Gastroesophageal sphincter (tissue), 4 donors: ENCODE measurements at regions not wholly inside any gene's neighbourhood (a gene's known extent, or its start where the extent isn't known, plus 50 kb on each side); places are given as distances from the start of the nearest gene placed in this dataset.

Experiments
- ATAC-seq: fragments of 150-250 bp; one replicate; pipeline ENCODE4 v1.9.1; 2016; ENCODE audit warnings: mild to moderate bottlenecking, moderate library complexity
- H3K27ac ChIP-seq, 4 donors: fragments of 200-600 bp; sonication (generic) in 3 of 4; 1 replicate in 3 of 4; 2 replicates in 1 of 4; pipeline ENCODE4 v1.5.1; 2016 to 2019
- H3K27me3 ChIP-seq: fragments of 200-600 bp; sonication (generic); one replicate; pipeline ENCODE4 v1.5.1; 2019
- H3K36me3 ChIP-seq, 2 donors: fragments of 200-600 bp; sonication (generic); one replicate each; pipeline ENCODE4 v1.5.1; 2019; ENCODE audit warnings: control low read depth in 1 of 2
- H3K4me1 ChIP-seq, 3 donors: fragments of 200-600 bp; sonication (generic); 1 replicate in 2 of 3; 2 replicates in 1 of 3; pipeline ENCODE4 v1.5.1; 2016 to 2019; ENCODE audit warnings: control low read depth in 2 of 3
- H3K4me3 ChIP-seq, 2 donors: fragments of 200-600 bp; sonication (generic); one replicate each; pipeline ENCODE4 v1.5.1; 2019; ENCODE audit warnings: mild to moderate bottlenecking in 1 of 2, moderate library complexity in 1 of 2
- H3K9me3 ChIP-seq, 3 donors: fragments of 200-600 bp; sonication (generic); one replicate each; pipeline ENCODE4 v1.5.1; 2017 to 2019; ENCODE audit warnings: control low read depth in 2 of 3
- EP300 ChIP-seq: sonication (generic); formaldehyde crosslinking; IDR thresholded peaks from one replicate; pipeline ENCODE4 v1.6.1; 2017; ENCODE audit warnings: antibody characterized with exemption, mild to moderate bottlenecking
- POLR2A ChIP-seq, 2 donors: fragments of 450-650 bp; IDR thresholded peaks; one replicate each; pipeline ENCODE4 v1.6.1; 2017; ENCODE audit warnings: antibody characterized with exemption in 2 of 2, mild to moderate bottlenecking in 2 of 2, moderate library complexity in 1 of 2
- POLR2AphosphoS5 ChIP-seq: sonication (generic); formaldehyde crosslinking; IDR thresholded peaks from one replicate; pipeline ENCODE4 v1.6.1; 2017; ENCODE audit warnings: antibody characterized with exemption
- WGBS, 2 donors: methylation state at CpG; one replicate each; pipeline ENCODE4 v1.1.5; 2018; ENCODE audit warnings: low coverage in 1 of 2; 5-methylcytosine and 5-hydroxymethylcytosine counted together
- TF ChIP-seq, protein P1 (sequence below), 4 experiments: fragments of 200-600 bp in 2 of 4; fragments of 450-650 bp in 2 of 4; sonication (generic) in 1 of 4; IDR thresholded peaks; one replicate each; pipeline ENCODE4 v1.5.1; 2017 to 2019; ENCODE audit warnings: antibody characterized with exemption in 4 of 4, mild to moderate bottlenecking in 2 of 4, moderate library complexity in 2 of 4

DNA sequence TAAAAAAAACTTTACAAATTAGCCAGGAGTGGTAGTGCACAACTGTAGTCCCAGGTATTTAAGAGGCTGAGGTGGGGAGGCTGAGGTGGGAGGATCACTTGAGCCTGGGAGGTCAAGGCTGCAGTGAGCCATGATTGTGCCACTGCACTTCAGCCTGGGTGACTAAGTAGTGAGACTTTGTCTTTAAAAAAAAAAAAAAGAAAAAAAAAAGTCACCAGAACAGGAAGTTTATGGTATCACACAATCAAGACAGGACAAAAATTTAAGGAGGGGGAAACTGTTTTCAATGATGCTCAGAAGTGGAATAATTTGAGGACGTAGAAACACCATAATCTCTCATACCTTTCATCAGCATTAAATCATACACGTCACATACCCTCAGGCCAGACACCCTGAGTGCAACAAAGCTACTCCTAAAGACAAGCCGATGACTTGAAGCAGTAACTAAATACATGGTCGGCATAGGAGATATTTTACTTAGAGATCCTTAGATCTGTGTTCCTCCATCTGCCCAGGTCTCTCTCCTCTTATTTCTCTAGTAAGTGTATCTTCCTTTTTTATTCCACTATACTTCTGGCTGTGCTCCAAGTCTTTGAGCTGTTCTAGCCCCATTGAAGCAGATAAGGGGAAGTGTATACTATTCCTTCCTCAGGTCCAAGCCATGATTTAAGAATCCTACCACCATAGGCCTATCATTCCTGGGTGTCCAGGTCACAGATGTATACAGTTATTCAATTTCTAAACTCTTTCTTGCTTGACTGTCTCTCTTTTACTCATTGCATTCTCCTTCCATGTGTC, 91.3 kb upstream of the APC start:
- Histone ChIP-seq H3K27ac (no peak overlapping the region), H3K4me1 (no peaks in the 10 kb centered on the region), H3K9me3 (no peaks in the 10 kb centered on the region), H3K4me3 (no peak overlapping the region), H3K27me3 (no peaks in the 10 kb centered on the region), H3K36me3 (no peaks in the 10 kb centered on the region)
- ATAC-seq: no peak
- WGBS, 2 donors: 81 to 89% methylated on average over 4 of the region's 4 CpGs
- no peak for TF ChIP-seq EP300
- TF ChIP-seq, protein P1, sequence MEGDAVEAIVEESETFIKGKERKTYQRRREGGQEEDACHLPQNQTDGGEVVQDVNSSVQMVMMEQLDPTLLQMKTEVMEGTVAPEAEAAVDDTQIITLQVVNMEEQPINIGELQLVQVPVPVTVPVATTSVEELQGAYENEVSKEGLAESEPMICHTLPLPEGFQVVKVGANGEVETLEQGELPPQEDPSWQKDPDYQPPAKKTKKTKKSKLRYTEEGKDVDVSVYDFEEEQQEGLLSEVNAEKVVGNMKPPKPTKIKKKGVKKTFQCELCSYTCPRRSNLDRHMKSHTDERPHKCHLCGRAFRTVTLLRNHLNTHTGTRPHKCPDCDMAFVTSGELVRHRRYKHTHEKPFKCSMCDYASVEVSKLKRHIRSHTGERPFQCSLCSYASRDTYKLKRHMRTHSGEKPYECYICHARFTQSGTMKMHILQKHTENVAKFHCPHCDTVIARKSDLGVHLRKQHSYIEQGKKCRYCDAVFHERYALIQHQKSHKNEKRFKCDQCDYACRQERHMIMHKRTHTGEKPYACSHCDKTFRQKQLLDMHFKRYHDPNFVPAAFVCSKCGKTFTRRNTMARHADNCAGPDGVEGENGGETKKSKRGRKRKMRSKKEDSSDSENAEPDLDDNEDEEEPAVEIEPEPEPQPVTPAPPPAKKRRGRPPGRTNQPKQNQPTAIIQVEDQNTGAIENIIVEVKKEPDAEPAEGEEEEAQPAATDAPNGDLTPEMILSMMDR (IDR thresholded peaks at IDR 0.05): no peak
- TF ChIP-seq POLR2AphosphoS5: no peak
- no peak for TF ChIP-seq POLR2A (IDR thresholded peaks at IDR 0.05)

DNA sequence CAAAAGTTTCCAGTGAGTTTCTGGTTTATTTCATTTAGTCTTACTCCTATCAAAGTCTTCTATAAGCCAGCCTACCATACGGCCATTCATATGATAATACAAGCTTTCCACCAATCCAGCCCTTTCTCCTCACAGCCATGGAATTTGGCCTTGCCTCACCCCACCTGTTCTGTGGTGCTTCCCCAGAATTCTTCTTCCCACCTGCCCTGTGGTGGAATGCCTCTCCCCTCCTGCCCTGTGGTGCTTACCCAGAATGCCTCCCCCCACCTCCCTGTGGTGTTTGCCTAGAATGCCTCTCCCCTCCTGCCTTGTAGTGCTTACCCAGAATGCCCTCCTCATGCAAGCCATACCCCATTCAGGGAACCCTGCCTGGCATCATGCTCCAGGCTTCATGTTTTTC, 90.3 kb upstream of the APC start:
- no peak overlapping the region for H3K4me3 ChIP-seq
- H3K27me3 ChIP-seq: no peaks in the 10 kb centered on the region
- no peak for ATAC-seq
- no peak for TF ChIP-seq EP300
- TF ChIP-seq POLR2AphosphoS5: no peak
- no peak for TF ChIP-seq POLR2A (IDR thresholded peaks at IDR 0.05)
- TF ChIP-seq, protein P1 (IDR thresholded peaks at IDR 0.05): no peak
- WGBS, 2 donors: 30 to 67% methylated on average over 1 of the region's 1 CpG
- no peaks in the 10 kb centered on the region for H3K9me3 ChIP-seq
- no peaks in the 10 kb centered on the region for H3K36me3 ChIP-seq
- H3K4me1 ChIP-seq: no peaks in the 10 kb centered on the region
- no peak overlapping the region for H3K27ac ChIP-seq

DNA sequence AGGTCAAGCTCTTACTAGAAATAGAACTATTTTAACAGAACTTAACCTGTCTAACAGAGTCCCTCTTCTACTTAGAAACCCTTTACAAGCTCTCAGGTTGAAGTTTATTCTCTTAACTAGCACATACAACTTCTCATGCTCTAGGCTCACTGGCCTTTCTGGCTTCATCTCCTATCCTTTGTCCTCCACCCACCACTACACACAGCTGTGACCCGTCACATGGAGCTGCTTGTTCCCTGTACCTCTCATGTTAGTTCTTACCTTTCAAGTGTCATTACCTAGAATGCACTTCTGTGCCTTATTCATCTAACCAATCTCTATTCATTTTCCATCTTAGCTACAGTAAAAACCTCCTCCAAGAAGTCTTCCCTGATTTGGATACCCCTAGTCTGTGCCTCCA, 89.4 kb upstream of the APC start:
- WGBS, 2 donors: 90 to 100% methylated on average over 1 of the region's 1 CpG
- no peak for ATAC-seq

DNA sequence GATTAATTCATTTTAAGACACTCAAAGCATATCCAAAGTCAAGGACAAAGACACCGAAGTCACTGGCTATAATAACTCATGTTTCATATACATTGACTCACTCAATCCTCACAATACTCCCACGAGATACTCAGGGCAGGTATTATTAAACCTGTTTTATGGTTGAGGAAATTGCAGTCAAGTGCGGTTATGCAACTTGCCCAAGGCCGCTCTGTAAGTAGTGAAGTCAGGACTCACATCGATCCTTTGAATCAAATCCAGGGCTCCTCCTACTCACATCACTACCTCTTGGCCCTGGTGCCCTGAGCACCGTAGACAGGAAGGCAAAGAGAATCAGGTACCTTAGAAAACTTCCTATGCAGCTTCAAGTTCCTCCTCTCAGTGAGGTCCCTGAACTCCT, 87.8 kb upstream of the APC start:
- TF ChIP-seq, protein P1 (IDR thresholded peaks at IDR 0.05): no peak
- TF ChIP-seq POLR2A (IDR thresholded peaks at IDR 0.05) (no peak), POLR2AphosphoS5 (no peak), EP300 (no peak)
- H3K4me1 ChIP-seq: no peaks in the 10 kb centered on the region
- H3K27ac ChIP-seq: no peak overlapping the region
- ATAC-seq: no peak
- no peaks in the 10 kb centered on the region for H3K36me3 ChIP-seq
- H3K27me3 ChIP-seq: no peaks in the 10 kb centered on the region
- 64 to 67% methylated on average over 2 to 4 of the region's 6 CpGs for WGBS, 2 donors
- no peaks in the 10 kb centered on the region for H3K9me3 ChIP-seq
- no peak overlapping the region for H3K4me3 ChIP-seq

More for the DNA sequence above, 89.4 kb upstream of the APC start:
- no peak overlapping the region for H3K27ac ChIP-seq
- TF ChIP-seq POLR2AphosphoS5 (no peak), EP300 (no peak), POLR2A (IDR thresholded peaks at IDR 0.05) (no peak)
- TF ChIP-seq, protein P1 (IDR thresholded peaks at IDR 0.05): no peak
- H3K27me3 ChIP-seq: no peaks in the 10 kb centered on the region
- H3K9me3 ChIP-seq: no peaks in the 10 kb centered on the region
- H3K4me1 ChIP-seq: no peaks in the 10 kb centered on the region
- no peak overlapping the region for H3K4me3 ChIP-seq
- no peaks in the 10 kb centered on the region for H3K36me3 ChIP-seq

DNA sequence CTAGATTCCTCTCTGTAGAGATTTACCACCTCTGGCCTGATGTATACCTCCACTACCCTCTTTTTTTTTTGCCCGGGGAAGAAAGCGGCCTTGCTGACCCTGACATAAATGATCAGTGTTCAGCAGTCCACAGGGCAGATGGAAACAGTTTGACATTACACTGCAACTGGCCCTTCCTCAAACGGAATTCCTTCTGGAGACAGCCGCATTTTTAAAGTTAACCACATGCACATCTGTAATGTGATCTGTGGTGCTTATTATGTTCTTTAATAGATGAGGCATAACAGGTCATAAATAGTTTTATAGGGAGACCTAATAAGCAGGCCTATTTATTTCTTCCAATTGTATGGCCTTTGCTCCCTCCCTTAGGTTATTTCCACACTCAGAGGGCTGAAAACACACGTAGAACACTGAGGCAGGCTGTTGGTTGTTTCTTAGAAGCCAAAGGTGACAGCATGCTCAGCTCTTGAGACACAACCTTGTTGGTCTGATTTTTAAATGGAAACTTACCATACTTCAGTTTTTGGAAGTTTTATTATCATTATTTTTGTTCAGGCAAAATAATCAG, 84.0 kb upstream of the APC start:
- H3K9me3 ChIP-seq: no peaks in the 10 kb centered on the region
- H3K27me3 ChIP-seq: no peaks in the 10 kb centered on the region
- no peak overlapping the region for H3K4me3 ChIP-seq
- no peak overlapping the region for H3K27ac ChIP-seq
- 30 to 32% methylated on average over 1 to 5 of the region's 5 CpGs for WGBS, 2 donors
- no peaks in the 10 kb centered on the region for H3K4me1 ChIP-seq
- no peaks in the 10 kb centered on the region for H3K36me3 ChIP-seq
- TF ChIP-seq POLR2A (IDR thresholded peaks at IDR 0.05): no peak
- TF ChIP-seq, protein P1 (IDR thresholded peaks at IDR 0.05): no peak
- no peak for TF ChIP-seq EP300
- no peak for TF ChIP-seq POLR2AphosphoS5
- no peak for ATAC-seq
